DOHH2 (cell line): ENCODE measurements at regions not wholly inside any gene's neighbourhood (a gene's known extent, or its start where the extent isn't known, plus 50 kb on each side); places are given as distances from the start of the nearest gene placed in this dataset.

Experiments used
- CTCF ChIP-seq: fragments of 200-600 bp; sonication (generic); IDR thresholded peaks from one replicate; pipeline ENCODE4 v1.5.1; 2014; ENCODE audit warnings: antibody characterized with exemption, mild to moderate bottlenecking, low read depth, low read length; ENCODE audit not compliant: poor library complexity, severe bottlenecking
- EZH2phosphoT487 ChIP-seq: fragments of 200-600 bp; sonication (generic); IDR thresholded peaks from 2 replicates; pipeline ENCODE4 v1.6.1; 2017; ENCODE audit warnings: borderline replicate concordance, mild to moderate bottlenecking, antibody characterized with exemption, low read length, moderate library complexity, mixed read lengths

- TF ChIP-seq CTCF: no peak
- no peak for TF ChIP-seq EZH2phosphoT487
Observed at GRCh38 chr17:14616528-14616927, 315.6 kb downstream of the HS3ST3B1 start.
